Testis (tissue), 2 donors: ENCODE measurements at regions not wholly inside any gene's neighbourhood (a gene's known extent, or its start where the extent isn't known, plus 50 kb on each side); places are given as distances from the start of the nearest gene placed in this dataset.

Source experiments
- DNase-seq: peaks from one replicate; pipeline ENCODE4 v3.0.0-alpha.2; 2019
- H3K27ac ChIP-seq, 2 donors: fragments of 200-600 bp; sonication (generic); one replicate each; pipeline ENCODE4 v1.5.1; 2019
- H3K27me3 ChIP-seq: fragments of 200-600 bp; sonication (generic); one replicate; pipeline ENCODE4 v1.5.1; 2019
- H3K36me3 ChIP-seq: fragments of 200-600 bp; sonication (generic); one replicate; pipeline ENCODE4 v1.5.1; 2017; ENCODE audit warnings: low read depth; ENCODE audit errors: missing control alignments
- H3K4me1 ChIP-seq: fragments of 200-600 bp; sonication (generic); one replicate; pipeline ENCODE4 v1.5.1; 2019
- H3K4me3 ChIP-seq, 2 donors: fragments of 200-600 bp; sonication (generic); one replicate each; pipeline ENCODE4 v1.5.1; 2017 to 2019
- H3K9me3 ChIP-seq: fragments of 200-600 bp; sonication (generic); one replicate; pipeline ENCODE4 v1.5.1; 2017
- POLR2A ChIP-seq: fragments of 450-650 bp; IDR thresholded peaks from one replicate; pipeline ENCODE4 v1.6.1; 2017; ENCODE audit warnings: antibody characterized with exemption, mild to moderate bottlenecking, moderate library complexity
- WGBS, 2 donors: methylation state at CpG; one replicate each; pipeline ENCODE4 v1.1.5; 2018; 5-methylcytosine and 5-hydroxymethylcytosine counted together
- intact Hi-C: fragments of 100-400 bp; cut with DNase I; formaldehyde crosslinking; loops from one replicate; pipeline ENCODE4 v1.15.1; 2023; ENCODE audit warnings: low total_unique reads
- TF ChIP-seq, protein P1 (sequence below), 3 experiments: fragments of 450-650 bp in 2 of 3; fragments of 200-600 bp in 1 of 3; sonication (generic) in 1 of 3; IDR thresholded peaks; one replicate each; pipeline ENCODE4 v1.5.1; 2016 to 2019; ENCODE audit warnings: antibody characterized with exemption in 3 of 3, mild to moderate bottlenecking in 2 of 3, moderate library complexity in 1 of 3

DNA sequence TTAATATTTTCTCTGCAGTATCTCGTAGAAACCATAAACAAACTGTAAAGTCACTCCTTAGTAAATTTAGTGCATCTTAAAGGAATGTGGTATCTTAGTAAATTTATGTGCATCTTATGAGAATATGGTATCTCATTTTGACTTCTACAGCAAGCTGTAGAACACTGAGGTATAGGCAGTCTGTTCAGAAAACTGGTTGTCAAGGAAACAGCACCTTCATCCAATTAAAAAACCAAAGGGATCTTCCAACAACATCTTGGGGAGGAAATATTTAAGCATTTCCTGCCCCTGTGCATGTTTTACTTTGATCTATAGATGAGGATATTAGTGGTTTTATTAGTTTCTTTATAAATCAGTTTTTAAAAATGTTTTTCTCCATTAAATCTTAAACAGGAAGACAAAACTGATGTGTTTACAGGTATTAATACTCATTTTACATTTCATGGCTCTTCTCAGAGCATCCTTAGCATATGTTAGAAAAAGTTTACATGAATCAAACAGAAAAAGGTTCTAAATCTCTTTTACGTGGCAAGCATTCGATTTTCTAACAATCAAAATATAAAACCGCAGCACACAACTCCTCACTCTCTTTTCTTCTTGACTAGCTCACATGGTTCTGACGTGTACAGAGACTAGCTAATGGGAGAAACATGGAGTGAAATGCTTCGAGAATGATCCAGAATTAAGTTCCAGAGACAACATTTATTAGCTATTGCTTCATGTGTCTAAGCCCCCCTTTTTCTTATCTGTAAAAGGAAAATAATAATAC is 668.8 kb downstream of the PTPRC start:
- 88 to 90% methylated on average over 6 of the region's 6 CpGs for WGBS, 2 donors
- Histone ChIP-seq H3K4me3 (no peak overlapping the region), H3K4me1 (no peaks in the 10 kb centered on the region), H3K36me3 (no peaks in the 10 kb centered on the region), H3K27ac (no peak overlapping the region), H3K9me3 (no peaks in the 10 kb centered on the region), H3K27me3 (no peaks in the 10 kb centered on the region)
- intact Hi-C loops: no loop called here
- no peak for DNase-seq
- TF ChIP-seq POLR2A: no peak
- TF ChIP-seq, protein P1, sequence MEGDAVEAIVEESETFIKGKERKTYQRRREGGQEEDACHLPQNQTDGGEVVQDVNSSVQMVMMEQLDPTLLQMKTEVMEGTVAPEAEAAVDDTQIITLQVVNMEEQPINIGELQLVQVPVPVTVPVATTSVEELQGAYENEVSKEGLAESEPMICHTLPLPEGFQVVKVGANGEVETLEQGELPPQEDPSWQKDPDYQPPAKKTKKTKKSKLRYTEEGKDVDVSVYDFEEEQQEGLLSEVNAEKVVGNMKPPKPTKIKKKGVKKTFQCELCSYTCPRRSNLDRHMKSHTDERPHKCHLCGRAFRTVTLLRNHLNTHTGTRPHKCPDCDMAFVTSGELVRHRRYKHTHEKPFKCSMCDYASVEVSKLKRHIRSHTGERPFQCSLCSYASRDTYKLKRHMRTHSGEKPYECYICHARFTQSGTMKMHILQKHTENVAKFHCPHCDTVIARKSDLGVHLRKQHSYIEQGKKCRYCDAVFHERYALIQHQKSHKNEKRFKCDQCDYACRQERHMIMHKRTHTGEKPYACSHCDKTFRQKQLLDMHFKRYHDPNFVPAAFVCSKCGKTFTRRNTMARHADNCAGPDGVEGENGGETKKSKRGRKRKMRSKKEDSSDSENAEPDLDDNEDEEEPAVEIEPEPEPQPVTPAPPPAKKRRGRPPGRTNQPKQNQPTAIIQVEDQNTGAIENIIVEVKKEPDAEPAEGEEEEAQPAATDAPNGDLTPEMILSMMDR (IDR thresholded peaks at IDR 0.05): no peak

GRCh38 chr1:199308349-199308846 is 669.6 kb downstream of the PTPRC start:
- H3K27me3 ChIP-seq: no peaks in the 10 kb centered on the region
- no peaks in the 10 kb centered on the region for H3K9me3 ChIP-seq
- H3K36me3 ChIP-seq: no peaks in the 10 kb centered on the region
- H3K4me3 ChIP-seq: no peak overlapping the region
- 95 to 97% methylated on average over 5 of the region's 5 CpGs for WGBS, 2 donors
- intact Hi-C loops: no loop called here
- H3K27ac ChIP-seq: no peak overlapping the region
- DNase-seq: no peak
- no peaks in the 10 kb centered on the region for H3K4me1 ChIP-seq
- TF ChIP-seq, protein P1 (IDR thresholded peaks at IDR 0.05): no peak
- TF ChIP-seq POLR2A: no peak

GRCh38 chr1:199310708-199311107 is 671.9 kb downstream of the PTPRC start:
- 86 to 89% methylated on average over 2 of the region's 2 CpGs for WGBS, 2 donors
- intact Hi-C loops: no loop called here
- TF ChIP-seq, protein P1 (IDR thresholded peaks at IDR 0.05): no peak
- TF ChIP-seq POLR2A: no peak

GRCh38 chr1:199311478-199312262 is 672.8 kb downstream of the PTPRC start:
- intact Hi-C loops: no loop called here
- WGBS, 2 donors: 84 to 92% methylated on average over 5 of the region's 5 CpGs

More at GRCh38 chr1:199310708-199311107, 671.9 kb downstream of the PTPRC start:
- Histone ChIP-seq H3K9me3 (no peaks in the 10 kb centered on the region), H3K27ac (no peak overlapping the region), H3K27me3 (no peaks in the 10 kb centered on the region), H3K4me1 (no peaks in the 10 kb centered on the region), H3K36me3 (no peaks in the 10 kb centered on the region), H3K4me3 (no peak overlapping the region)
- no peak for DNase-seq

More at GRCh38 chr1:199311478-199312262, 672.8 kb downstream of the PTPRC start:
- Histone ChIP-seq H3K4me1 (no peaks in the 10 kb centered on the region), H3K9me3 (no peaks in the 10 kb centered on the region), H3K27ac (no peak overlapping the region), H3K27me3 (no peaks in the 10 kb centered on the region), H3K4me3 (no peak overlapping the region), H3K36me3 (no peaks in the 10 kb centered on the region)
- DNase-seq: no peak
- no peak for TF ChIP-seq POLR2A
- TF ChIP-seq, protein P1 (IDR thresholded peaks at IDR 0.05): no peak
